ENCODE measurements at regions not wholly inside any gene's neighbourhood (a gene's known extent, or its start where the extent isn't known, plus 50 kb on each side); places are given as distances from the start of the nearest gene placed in this dataset.

DNA sequence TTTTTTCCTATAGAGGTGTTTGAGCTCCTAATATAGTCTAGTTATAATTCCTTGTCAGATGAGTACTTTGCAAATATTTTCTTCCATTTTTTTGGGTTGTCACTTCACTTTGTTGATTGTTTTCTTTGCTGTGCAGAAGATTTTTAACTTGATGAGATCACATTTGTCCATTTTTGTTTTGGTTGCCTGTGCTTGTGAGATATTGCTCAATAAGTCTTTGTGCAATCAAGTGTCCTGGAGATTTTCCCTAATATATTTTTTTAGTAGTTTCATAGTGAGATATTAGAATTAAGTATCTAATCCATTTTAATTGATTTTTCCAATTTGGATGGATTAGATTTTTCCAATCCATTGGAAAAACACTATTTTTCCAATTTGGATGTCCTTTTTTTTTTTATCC lies 1395.5 kb downstream of the PLA2G4A start:
- Histone ChIP-seq H3K4me1 (ENCODE audit: insufficient read depth, low read length) (no peaks in the 10 kb centered on the region), H3K4me3 (ENCODE audit: low read length) (no peak overlapping the region), H3K27me3 (ENCODE audit: insufficient read depth, low read length) (no peaks in the 10 kb centered on the region), H3K9me3 (ENCODE audit: low read depth, low read length) (peaks cover 12% of the 10 kb centered on the region)

DNA sequence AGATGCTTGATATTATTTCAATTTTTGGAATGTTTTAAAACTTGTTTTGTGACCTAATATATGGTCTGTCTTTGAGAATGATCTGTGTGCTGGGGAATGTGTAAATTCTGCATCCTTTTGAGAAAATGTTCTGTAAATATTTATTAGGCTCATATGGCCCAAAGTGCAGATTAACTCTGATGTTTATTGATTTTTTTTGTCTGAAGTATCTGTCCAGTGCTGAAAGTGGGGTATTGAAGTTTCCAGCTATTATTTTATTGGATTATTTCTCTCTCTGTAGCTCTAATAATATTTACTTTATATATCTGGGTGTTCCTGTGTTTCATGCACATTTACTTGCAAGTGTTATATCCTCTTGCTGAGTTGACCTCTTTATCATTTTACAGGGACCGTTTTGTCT lies 1397.2 kb downstream of the PLA2G4A start:
- peaks cover 12% of the 10 kb centered on the region for H3K9me3 ChIP-seq (ENCODE audit: low read depth, low read length)
- no peak overlapping the region for H3K4me3 ChIP-seq (ENCODE audit: low read length)
- H3K4me1 ChIP-seq (ENCODE audit: insufficient read depth, low read length), result no peaks in the 10 kb centered on the region
- no peaks in the 10 kb centered on the region for H3K27me3 ChIP-seq (ENCODE audit: insufficient read depth, low read length)

DNA sequence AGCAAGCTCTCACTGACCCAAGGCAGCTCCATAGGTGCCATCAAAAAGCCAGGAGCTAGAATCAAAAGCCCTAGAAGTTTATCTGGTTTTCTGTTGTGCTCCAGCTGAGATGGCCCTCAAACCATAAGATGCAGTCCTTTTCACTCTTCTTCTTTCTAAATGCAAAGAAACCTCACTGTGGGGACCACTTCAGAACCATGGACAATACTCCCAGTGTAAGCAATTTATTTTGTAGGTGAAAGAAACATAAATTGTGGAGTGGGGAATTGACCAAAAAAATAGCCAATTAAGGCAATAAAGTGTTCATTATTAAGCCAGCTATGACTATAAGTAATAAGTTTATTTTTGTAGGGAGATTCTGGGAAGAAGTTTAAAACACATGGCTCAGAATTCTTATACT lies 1399.9 kb downstream of the PLA2G4A start:
- no peaks in the 10 kb centered on the region for H3K27me3 ChIP-seq (ENCODE audit: insufficient read depth, low read length)
- H3K9me3 ChIP-seq (ENCODE audit: low read depth, low read length), result peaks cover 12% of the 10 kb centered on the region
- H3K4me1 ChIP-seq (ENCODE audit: insufficient read depth, low read length), result no peaks in the 10 kb centered on the region
- no peak overlapping the region for H3K4me3 ChIP-seq (ENCODE audit: low read length)

DNA sequence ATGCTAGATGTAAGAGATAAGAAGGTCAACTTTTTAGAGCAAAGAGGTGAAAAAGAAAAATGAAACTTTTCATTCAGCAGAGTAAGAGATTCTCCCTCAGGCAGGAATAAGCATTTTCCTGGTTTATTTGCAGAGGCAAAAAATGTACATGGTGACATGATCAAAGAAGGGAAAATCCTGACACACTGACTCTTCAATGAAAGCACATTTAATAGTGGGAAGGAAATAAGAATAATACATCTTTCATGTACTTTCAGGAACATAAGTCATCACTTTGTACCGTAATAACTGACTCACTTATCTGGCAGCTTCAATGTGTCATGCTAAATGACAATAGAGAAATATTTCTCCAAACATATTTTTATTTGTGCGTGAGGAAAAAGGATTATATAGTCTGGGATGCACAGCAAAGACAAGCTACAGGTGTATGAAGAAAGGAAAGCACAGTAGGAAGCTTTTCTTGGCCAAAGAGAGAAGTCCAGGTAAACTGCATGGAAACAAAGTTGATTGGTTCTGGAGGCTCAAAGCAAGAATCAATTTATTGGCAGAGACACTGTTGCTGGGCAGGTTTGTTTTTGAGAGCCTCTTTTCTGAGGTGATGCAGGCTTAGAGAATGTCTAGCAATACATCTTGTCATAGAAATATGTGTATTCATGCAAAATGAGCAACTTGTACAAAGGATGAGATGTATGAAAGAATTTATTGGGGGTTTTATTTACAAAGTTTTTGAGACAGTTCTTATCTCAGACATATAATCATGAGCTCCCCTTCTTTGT lies 1409.0 kb downstream of the PLA2G4A start:
- H3K4me1 ChIP-seq (ENCODE audit: insufficient read depth, low read length), result no peaks in the 10 kb centered on the region
- peaks cover 6% of the 10 kb centered on the region for H3K9me3 ChIP-seq (ENCODE audit: low read depth, low read length)
- H3K27me3 ChIP-seq (ENCODE audit: insufficient read depth, low read length), result no peaks in the 10 kb centered on the region
- no peak overlapping the region for H3K4me3 ChIP-seq (ENCODE audit: low read length)

DNA sequence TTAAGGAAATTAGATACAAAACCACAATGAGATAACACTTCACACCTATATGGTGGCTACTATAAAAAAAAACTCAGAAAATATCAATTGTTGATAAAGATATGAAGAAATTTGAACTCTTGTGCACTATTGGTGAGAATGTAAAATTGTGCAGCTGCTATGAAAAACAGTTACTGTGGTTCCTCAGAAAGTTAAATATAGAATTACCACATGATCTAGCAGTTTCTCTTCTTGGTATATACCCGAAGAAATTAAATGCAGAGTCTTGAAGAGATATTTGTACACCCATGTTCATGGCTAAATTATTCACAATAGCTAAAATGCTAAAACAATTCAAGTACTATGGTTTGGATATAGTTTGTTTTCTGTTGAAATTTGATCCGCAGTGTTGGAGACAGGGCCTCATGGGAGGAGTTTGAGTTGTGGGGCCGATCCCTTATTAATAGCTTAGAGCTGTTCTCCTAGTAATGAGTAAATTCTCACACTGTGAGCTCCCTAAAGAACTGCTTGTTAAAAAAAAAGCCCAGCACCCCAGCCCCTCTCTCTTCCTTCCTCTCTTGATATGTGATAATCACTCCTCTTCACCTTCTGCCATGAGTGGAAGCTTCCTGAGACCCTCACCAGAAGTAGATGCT lies 1412.1 kb downstream of the PLA2G4A start:
- no peaks in the 10 kb centered on the region for H3K27me3 ChIP-seq (ENCODE audit: insufficient read depth, low read length)
- no peaks in the 10 kb centered on the region for H3K4me1 ChIP-seq (ENCODE audit: insufficient read depth, low read length)
- peaks cover 6% of the 10 kb centered on the region for H3K9me3 ChIP-seq (ENCODE audit: low read depth, low read length)
- H3K4me3 ChIP-seq (ENCODE audit: low read length), result no peak overlapping the region

DNA sequence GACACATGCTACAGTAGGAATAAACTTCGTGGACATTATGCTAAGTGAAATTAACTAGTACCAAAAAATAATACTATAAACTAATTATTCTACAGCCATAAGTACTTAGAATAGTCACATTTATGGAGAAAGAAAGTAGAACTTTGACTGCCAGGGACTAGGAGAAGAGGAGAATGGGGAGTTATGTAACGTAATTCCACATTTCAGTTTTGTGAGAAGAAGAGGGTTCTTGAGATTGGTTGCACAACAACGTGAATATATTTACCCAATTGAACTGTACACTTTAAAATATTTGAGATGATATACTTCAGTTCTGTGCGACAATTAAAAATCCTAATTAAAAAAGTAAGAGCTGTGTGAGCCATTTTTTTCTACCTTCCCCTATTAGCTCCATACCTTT lies 1412.9 kb downstream of the PLA2G4A start:
- Histone ChIP-seq H3K4me1 (ENCODE audit: insufficient read depth, low read length) (no peaks in the 10 kb centered on the region), H3K27me3 (ENCODE audit: insufficient read depth, low read length) (no peaks in the 10 kb centered on the region), H3K9me3 (ENCODE audit: low read depth, low read length) (peaks cover 6% of the 10 kb centered on the region), H3K4me3 (ENCODE audit: low read length) (no peak overlapping the region)

DNA sequence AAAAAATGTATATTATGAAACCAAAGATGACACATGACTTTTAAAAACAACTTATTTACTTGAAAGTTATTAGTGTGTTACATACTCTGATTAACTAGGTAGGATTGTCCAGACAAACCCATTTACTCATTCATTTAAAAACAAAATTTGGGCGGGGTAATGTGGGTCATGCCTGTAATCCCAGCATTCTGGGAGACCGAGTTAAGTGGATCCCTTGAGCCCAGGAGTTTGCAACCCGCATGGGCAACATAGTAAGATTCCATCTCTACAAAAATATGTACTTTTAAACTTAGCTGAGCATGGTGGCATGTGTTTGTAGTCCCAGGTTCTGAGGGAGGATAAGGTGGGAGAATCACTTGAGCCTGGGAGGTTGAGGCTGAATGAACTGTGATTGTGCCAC lies 1414.7 kb downstream of the PLA2G4A start:
- H3K27me3 ChIP-seq (ENCODE audit: insufficient read depth, low read length), result no peaks in the 10 kb centered on the region

DNA sequence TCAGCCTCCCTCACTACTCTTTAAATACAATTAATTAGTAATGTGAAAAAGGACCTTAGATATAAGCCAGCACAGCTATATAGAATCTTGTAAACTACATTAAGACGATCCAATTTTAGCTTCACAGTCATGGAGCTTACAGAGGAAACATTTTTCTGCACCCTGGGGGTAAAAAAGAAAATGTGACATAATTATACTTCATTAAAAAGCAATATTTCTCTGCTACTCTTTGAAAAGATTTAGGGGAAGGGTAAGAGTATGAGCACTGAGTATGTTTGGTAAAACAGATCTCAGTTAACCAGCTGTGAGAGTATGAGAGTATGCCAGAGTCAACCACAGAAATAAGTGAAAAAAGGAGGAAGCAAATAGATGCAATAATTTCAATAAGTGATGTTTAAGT lies 1415.9 kb downstream of the PLA2G4A start:
- no peaks in the 10 kb centered on the region for H3K27me3 ChIP-seq (ENCODE audit: insufficient read depth, low read length)
- no peaks in the 10 kb centered on the region for H3K4me1 ChIP-seq (ENCODE audit: insufficient read depth, low read length)
- no peak overlapping the region for H3K4me3 ChIP-seq (ENCODE audit: low read length)
- H3K9me3 ChIP-seq (ENCODE audit: low read depth, low read length), result no peaks in the 10 kb centered on the region

More for the DNA sequence above, 1414.7 kb downstream of the PLA2G4A start:
- Histone ChIP-seq H3K9me3 (ENCODE audit: low read depth, low read length) (no peaks in the 10 kb centered on the region), H3K4me1 (ENCODE audit: insufficient read depth, low read length) (no peaks in the 10 kb centered on the region), H3K4me3 (ENCODE audit: low read length) (no peak overlapping the region)

DNA sequence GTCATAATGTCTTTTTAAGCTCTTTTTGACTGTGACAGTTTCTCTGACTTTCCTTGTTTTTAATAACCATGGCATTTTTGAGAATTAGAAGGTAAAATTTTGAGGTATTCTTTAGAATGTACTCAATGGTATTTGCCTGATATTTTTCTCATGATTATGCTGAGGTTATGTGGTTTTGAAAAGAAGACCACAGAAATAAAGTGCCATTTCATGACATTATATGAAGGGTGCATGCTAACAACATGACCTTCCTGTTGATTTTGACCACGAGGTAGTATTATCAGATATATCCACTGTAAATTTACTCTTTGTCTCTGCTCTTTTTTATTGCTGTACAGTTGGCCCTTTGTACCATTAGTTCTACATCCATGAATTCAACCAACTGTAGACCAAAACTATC lies 1418.5 kb downstream of the PLA2G4A start:
- Histone ChIP-seq H3K27me3 (ENCODE audit: insufficient read depth, low read length) (no peaks in the 10 kb centered on the region), H3K4me1 (ENCODE audit: insufficient read depth, low read length) (no peaks in the 10 kb centered on the region), H3K4me3 (ENCODE audit: low read length) (no peak overlapping the region)

DNA sequence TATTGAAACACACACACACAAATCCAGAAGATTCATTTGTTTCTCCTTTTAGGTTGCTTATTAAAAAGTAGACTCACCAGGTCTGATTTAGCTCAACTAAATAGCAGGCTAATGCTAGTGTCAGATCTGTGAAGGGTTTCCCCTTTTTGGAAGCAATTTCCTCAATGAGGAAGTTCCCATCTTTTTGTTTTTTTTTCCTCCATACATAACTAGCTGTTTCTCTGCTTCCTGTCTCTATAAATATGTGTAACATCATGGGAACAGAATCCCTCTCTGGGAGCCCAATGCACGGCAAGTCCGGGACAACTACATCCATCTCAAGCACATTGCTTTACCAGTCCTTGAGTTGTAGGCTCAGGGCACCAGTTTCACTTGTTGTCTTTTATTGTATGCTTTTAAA lies 1421.1 kb downstream of the PLA2G4A start:
- no peaks in the 10 kb centered on the region for H3K9me3 ChIP-seq (ENCODE audit: low read depth, low read length)
- H3K4me3 ChIP-seq (ENCODE audit: low read length), result no peak overlapping the region
- no peaks in the 10 kb centered on the region for H3K4me1 ChIP-seq (ENCODE audit: insufficient read depth, low read length)
- no peaks in the 10 kb centered on the region for H3K27me3 ChIP-seq (ENCODE audit: insufficient read depth, low read length)

More for the DNA sequence above, 1418.5 kb downstream of the PLA2G4A start:
- no peaks in the 10 kb centered on the region for H3K9me3 ChIP-seq (ENCODE audit: low read depth, low read length)

DNA sequence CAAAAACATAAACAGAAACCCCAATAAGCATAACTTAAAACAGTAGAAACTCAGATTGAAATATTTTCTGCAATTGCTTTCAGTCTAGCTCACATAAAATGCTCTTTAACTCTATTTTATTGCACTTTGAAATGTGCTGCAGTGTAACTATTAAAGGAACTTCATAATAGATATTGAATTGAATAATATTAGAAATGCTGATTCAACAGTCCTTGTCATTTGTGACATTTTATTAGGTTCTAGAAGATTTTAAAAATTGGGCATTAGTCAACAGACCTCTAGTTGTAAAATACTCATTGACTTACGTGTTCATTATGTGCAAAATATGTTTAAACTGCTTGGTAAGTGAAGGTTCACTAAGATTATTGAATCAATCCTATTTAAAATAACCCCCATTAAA lies 1422.3 kb downstream of the PLA2G4A start:
- Histone ChIP-seq H3K9me3 (ENCODE audit: low read depth, low read length) (no peaks in the 10 kb centered on the region), H3K27me3 (ENCODE audit: insufficient read depth, low read length) (no peaks in the 10 kb centered on the region), H3K4me1 (ENCODE audit: insufficient read depth, low read length) (no peaks in the 10 kb centered on the region), H3K4me3 (ENCODE audit: low read length) (no peak overlapping the region)

DNA sequence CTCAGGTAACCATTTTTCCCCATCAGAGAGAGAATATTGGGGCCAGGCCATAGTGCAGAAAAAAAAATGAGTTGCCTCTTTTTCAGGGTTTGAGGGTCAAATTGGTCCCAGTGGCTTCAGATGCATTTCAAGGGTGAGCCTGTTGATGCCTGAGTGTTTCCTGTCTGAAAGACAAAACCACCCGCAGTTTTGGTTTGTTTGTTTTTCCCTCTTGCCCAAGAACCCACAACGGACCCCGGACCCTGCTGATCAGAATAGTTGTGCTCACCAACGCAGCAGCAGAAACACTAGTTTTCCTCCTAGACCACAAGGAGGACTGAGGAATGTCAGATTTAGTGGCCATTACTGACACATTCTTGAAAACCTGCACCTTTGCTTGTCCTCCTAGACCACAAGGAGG lies 1433.1 kb downstream of the PLA2G4A start:
- H3K27me3 ChIP-seq (ENCODE audit: insufficient read depth, low read length), result no peaks in the 10 kb centered on the region
- no peaks in the 10 kb centered on the region for H3K9me3 ChIP-seq (ENCODE audit: low read depth, low read length)
- H3K4me3 ChIP-seq (ENCODE audit: low read length), result no peak overlapping the region
- no peaks in the 10 kb centered on the region for H3K4me1 ChIP-seq (ENCODE audit: insufficient read depth, low read length)

DNA sequence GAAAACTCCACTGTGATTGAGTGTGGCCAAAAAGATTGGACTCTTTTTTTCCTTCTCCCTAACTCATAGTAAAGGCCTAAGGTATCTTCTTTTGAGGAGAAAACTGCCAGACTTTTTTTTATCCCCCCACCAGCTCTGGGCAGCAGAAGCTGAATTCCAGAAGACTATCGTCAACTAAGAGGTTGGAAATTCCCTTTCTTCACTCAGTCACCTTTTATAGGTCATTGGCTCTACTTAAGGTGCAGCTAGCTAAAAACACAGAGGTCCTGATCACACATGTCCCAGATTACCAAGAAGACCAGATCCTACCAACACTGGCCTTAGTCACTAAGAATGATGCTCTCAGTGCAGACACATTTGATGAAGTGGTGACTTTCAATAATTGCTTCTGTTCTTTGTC lies 1441.2 kb downstream of the PLA2G4A start:
- no peak overlapping the region for H3K4me3 ChIP-seq (ENCODE audit: low read length)
- no peaks in the 10 kb centered on the region for H3K4me1 ChIP-seq (ENCODE audit: insufficient read depth, low read length)
- H3K9me3 ChIP-seq (ENCODE audit: low read depth, low read length), result peaks cover 4% of the 10 kb centered on the region
- H3K27me3 ChIP-seq (ENCODE audit: insufficient read depth, low read length), result no peaks in the 10 kb centered on the region

DNA sequence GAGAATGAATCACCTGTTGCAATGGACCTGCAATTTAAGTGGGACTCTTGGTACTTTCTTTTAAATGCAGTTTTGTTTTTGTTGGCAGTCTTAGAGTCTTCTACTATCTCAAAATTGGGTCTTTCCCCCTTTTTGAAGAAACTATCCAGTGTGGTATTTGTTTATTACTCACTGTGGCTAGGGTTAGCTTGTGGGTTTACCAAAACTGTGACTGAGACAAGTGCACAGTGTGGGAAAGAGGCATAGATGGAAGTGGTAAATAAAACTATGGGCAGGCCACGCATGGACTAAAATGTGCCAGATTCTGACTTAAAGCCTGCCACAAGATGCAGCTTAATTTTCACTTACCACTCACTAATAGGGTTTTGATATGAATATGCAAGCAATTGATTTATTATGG lies 1441.7 kb downstream of the PLA2G4A start:
- peaks cover 4% of the 10 kb centered on the region for H3K9me3 ChIP-seq (ENCODE audit: low read depth, low read length)
- H3K27me3 ChIP-seq (ENCODE audit: insufficient read depth, low read length), result no peaks in the 10 kb centered on the region
- H3K4me1 ChIP-seq (ENCODE audit: insufficient read depth, low read length), result no peaks in the 10 kb centered on the region
- no peak overlapping the region for H3K4me3 ChIP-seq (ENCODE audit: low read length)

DNA sequence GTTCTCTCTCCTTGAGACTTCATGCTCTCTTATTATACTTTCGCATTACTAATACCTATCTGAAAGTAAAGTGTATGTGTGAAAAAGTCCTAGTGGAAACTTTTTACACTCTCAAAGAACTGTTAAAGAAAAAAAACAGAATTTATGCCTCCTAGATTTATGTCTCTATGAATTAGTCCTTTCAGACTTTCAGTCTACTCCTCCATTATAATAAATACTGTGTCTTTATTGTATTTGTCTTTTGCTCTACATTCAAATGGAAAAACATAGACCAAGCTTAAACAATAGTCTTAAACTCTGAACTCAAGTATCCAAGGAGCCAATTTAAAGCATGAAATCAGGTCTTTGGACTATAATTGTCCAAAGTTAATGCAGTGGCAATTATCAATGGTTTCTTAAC lies 1449.0 kb downstream of the PLA2G4A start:
- Histone ChIP-seq H3K27me3 (ENCODE audit: insufficient read depth, low read length) (no peaks in the 10 kb centered on the region), H3K9me3 (ENCODE audit: low read depth, low read length) (no peaks in the 10 kb centered on the region), H3K4me1 (ENCODE audit: insufficient read depth, low read length) (no peaks in the 10 kb centered on the region), H3K4me3 (ENCODE audit: low read length) (no peak overlapping the region)

DNA sequence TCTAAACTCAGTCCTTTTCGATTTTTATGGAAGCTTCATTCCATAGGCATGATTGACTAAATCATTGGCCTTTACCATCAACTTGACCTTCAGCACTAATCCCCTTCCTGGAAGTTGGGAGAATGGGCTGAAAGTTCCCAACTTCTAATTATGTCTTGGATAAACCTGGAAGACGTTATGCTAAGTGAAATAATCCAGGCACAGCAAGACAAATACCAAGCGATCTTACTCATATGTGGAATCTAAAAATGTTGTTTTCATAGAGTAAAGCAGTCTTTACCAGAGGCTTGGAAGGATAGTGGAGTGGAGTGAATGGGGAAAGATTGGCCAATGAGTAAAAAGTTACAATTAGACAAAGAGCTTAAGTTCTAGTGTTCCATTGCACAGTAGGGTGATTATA lies 1453.2 kb downstream of the PLA2G4A start:
- Histone ChIP-seq H3K9me3 (ENCODE audit: low read depth, low read length) (no peaks in the 10 kb centered on the region), H3K27me3 (ENCODE audit: insufficient read depth, low read length) (no peaks in the 10 kb centered on the region)

More for the DNA sequence above, 1453.2 kb downstream of the PLA2G4A start:
- H3K4me1 ChIP-seq (ENCODE audit: insufficient read depth, low read length), result no peaks in the 10 kb centered on the region
- H3K4me3 ChIP-seq (ENCODE audit: low read length), result no peak overlapping the region
